Kidney (tissue), 13 donors: ENCODE measurements at regions not wholly inside any gene's neighbourhood (a gene's known extent, or its start where the extent isn't known, plus 50 kb on each side); places are given as distances from the start of the nearest gene placed in this dataset.

Source experiments
- DNase-seq, 5 donors: peaks; one replicate each; pipeline ENCODE4 v3.0.0-alpha.2; 2013 to 2020
- FAIRE-seq: peaks from 2 replicates; lab custom pipeline; 2012; peaks lifted over from hg19 to GRCh38; lab: Jason Lieb, UNC
- H3K27ac ChIP-seq, 2 donors: one replicate each; pipeline ENCODE4 v1.7.0; 2013; ENCODE audit warnings: low read depth in 2 of 2, low read length in 2 of 2, inconsistent platforms in 1 of 2
- H3K27me3 ChIP-seq: one replicate; pipeline ENCODE4 v1.7.1; 2013; ENCODE audit warnings: low read length, inconsistent platforms; ENCODE audit not compliant: control insufficient read depth, insufficient read depth
- H3K36me3 ChIP-seq, 3 donors: one replicate each; pipeline versions ENCODE4 v1.7.0 to v1.7.1; 2013; ENCODE audit warnings: low read length in 3 of 3, control low read depth in 1 of 3, inconsistent platforms in 1 of 3; ENCODE audit not compliant: insufficient read depth in 3 of 3, control insufficient read depth in 2 of 3
- H3K4me1 ChIP-seq, 3 donors: one replicate each; pipeline versions ENCODE4 v1.7.0 to v1.7.1; 2013; ENCODE audit warnings: low read length in 3 of 3, inconsistent platforms in 1 of 3, low read depth in 1 of 3; ENCODE audit not compliant: control insufficient read depth in 2 of 3, insufficient read depth in 2 of 3
- H3K4me3 ChIP-seq, 3 donors: one replicate each; pipeline versions ENCODE4 v1.7.0 to v1.8.1; 2013; ENCODE audit warnings: low read length in 3 of 3, control low read depth in 1 of 3, inconsistent platforms in 1 of 3
- H3K9ac ChIP-seq, 3 donors: one replicate each; pipeline versions ENCODE4 v1.7.0 to v1.7.1; 2013; ENCODE audit warnings: low read length in 3 of 3, control low read depth in 1 of 3, inconsistent platforms in 1 of 3
- H3K9me3 ChIP-seq, 3 donors: one replicate each; pipeline versions ENCODE4 v1.7.0 to v1.7.1; 2013; ENCODE audit warnings: low read length in 3 of 3, control low read depth in 1 of 3, inconsistent platforms in 1 of 3; ENCODE audit not compliant: control insufficient read depth in 2 of 3, insufficient read depth in 1 of 3
- intact Hi-C: fragments of 100-400 bp; cut with DNase I; formaldehyde crosslinking; loops from one replicate; pipeline ENCODE4 v1.11.1; 2022
- TF ChIP-seq, protein P1 (sequence below): IDR thresholded peaks from 3 replicates; pipeline ENCODE4 v1.5.1; 2012; ENCODE audit warnings: mild to moderate bottlenecking, moderate library complexity, borderline replicate concordance; ENCODE audit not compliant: insufficient read depth; ENCODE audit errors: extremely low read depth
- donor health status: control.
- donor health status: control.
- donor health status: control.
- donor health status: control.
- donor health status: control.
- donor health status: DM: yes; HTN: yes; CAD: no.
- donor health status: Normal renal cell carcinoma (clear cell type).

DNA sequence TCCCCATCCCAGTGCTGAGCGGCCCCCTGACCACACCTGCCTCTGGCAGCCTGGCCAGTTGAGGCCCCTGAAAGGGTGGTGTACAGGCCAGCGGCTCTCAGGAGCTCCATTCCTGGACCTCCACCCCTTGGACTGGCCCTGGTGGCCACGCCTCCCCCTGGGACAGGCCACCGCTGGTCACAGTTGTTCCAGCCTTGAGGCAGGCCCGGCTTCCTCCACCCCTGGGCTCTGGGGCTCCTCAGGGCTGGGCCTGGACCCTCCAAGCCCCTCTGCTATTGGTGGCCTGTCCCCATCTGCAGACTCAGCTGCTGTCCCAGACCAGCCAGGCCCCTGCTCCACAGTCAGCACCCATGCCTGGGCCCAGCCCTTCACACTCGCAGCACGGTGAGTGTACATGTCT, 93.2 kb upstream of the NKX1-1 start:
- Histone ChIP-seq H3K4me1 (no peaks in the 10 kb centered on the region), H3K9ac (no peak overlapping the region), H3K9me3 (no peaks in the 10 kb centered on the region), H3K27ac (no peak overlapping the region), H3K4me3 (no peak overlapping the region), H3K36me3 (no peaks in the 10 kb centered on the region), H3K27me3 (peaks cover 2% of the 10 kb centered on the region)
- intact Hi-C loops, result no loop called here
- FAIRE-seq (no peak), DNase-seq (peak in 1 of 5 donors; percentile 45)
- TF ChIP-seq, protein P1, sequence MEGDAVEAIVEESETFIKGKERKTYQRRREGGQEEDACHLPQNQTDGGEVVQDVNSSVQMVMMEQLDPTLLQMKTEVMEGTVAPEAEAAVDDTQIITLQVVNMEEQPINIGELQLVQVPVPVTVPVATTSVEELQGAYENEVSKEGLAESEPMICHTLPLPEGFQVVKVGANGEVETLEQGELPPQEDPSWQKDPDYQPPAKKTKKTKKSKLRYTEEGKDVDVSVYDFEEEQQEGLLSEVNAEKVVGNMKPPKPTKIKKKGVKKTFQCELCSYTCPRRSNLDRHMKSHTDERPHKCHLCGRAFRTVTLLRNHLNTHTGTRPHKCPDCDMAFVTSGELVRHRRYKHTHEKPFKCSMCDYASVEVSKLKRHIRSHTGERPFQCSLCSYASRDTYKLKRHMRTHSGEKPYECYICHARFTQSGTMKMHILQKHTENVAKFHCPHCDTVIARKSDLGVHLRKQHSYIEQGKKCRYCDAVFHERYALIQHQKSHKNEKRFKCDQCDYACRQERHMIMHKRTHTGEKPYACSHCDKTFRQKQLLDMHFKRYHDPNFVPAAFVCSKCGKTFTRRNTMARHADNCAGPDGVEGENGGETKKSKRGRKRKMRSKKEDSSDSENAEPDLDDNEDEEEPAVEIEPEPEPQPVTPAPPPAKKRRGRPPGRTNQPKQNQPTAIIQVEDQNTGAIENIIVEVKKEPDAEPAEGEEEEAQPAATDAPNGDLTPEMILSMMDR, result no peak

- DNase-seq, result no peak
- H3K4me3 ChIP-seq, result no peak overlapping the region
- TF ChIP-seq, protein P1, result no peak
- no peak overlapping the region for H3K9ac ChIP-seq
- H3K9me3 ChIP-seq, result no peaks in the 10 kb centered on the region
- no peaks in the 10 kb centered on the region for H3K4me1 ChIP-seq
- intact Hi-C loops, result no loop called here
- no peak overlapping the region for H3K27ac ChIP-seq
- peaks cover 2% of the 10 kb centered on the region for H3K27me3 ChIP-seq
- FAIRE-seq, result no peak
- no peaks in the 10 kb centered on the region for H3K36me3 ChIP-seq
These were observed 91.1 kb upstream of the NKX1-1 start for GRCh38 chr4:1497189-1497801.

DNA sequence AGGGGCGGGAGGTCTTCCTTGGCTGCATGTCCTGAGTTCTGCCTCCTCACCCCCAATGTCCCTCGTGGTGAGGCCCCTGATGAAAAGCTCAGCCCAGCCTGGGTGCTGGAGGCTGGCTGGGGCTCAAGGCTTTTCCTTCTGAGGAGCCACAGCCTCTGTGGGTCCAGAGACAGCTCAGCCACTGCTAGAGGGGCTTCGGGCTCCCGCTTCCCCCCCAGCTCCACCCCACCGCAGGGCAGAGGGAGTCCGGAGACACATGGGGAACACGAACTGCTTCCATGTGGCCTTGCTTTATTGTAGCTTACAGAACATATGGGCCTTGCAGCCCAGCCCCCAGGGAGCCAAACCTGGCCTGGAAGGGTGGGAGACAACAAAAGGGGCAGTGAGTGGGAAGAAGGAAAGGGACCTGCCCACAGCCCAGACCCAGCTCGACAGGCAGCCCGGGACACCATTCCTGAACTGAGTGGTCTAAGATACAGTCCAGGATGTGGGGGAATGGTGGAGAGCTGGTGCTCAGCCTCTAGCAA, 89.9 kb upstream of the NKX1-1 start:
- intact Hi-C loops, result no loop called here
- no peak overlapping the region for H3K27ac ChIP-seq
- H3K9ac ChIP-seq, result no peak overlapping the region
- no peaks in the 10 kb centered on the region for H3K4me1 ChIP-seq
- H3K36me3 ChIP-seq, result no peaks in the 10 kb centered on the region
- no peak overlapping the region for H3K4me3 ChIP-seq
- TF ChIP-seq, protein P1, result no peak
- DNase-seq, result peak in 1 of 5 donors; percentile 46
- no peaks in the 10 kb centered on the region for H3K9me3 ChIP-seq
- no peak for FAIRE-seq
- H3K27me3 ChIP-seq, result peaks cover 2% of the 10 kb centered on the region
